A172 (cell line): ENCODE measurements at regions not wholly inside any gene's neighbourhood (a gene's known extent, or its start where the extent isn't known, plus 50 kb on each side); places are given as distances from the start of the nearest gene placed in this dataset.

Experiments used
- DNase-seq: peaks from one replicate; pipeline ENCODE4 v3.0.0-alpha.2; 2015; ENCODE audit warnings: low spot score

DNA sequence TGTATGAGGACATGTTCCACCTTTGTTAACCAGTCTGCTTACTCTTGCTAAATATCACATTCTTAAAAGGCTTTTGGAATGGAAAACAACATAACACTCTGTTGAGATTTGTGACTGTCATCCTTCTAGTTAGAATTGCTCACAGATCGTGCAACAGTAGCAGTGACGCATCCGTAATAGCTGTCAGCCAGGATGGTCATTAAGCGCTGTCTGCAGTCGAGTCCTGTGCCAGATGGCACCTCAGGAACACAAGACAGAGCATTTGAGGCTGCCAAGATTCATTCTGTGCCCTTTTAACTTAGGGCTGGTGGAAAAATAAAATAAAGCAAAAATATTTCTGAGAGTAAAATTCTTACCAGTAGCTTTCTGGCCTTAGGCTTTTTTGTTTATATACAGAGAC, 348.6 kb downstream of the ANKRD7 start:
- peak; percentile 29 for DNase-seq

GRCh38 chr7:118575393-118575948, 351.0 kb downstream of the ANKRD7 start:
- DNase-seq, result no peak

GRCh38 chr7:118580743-118581382, 356.4 kb downstream of the ANKRD7 start:
- DNase-seq, result no peak

DNA sequence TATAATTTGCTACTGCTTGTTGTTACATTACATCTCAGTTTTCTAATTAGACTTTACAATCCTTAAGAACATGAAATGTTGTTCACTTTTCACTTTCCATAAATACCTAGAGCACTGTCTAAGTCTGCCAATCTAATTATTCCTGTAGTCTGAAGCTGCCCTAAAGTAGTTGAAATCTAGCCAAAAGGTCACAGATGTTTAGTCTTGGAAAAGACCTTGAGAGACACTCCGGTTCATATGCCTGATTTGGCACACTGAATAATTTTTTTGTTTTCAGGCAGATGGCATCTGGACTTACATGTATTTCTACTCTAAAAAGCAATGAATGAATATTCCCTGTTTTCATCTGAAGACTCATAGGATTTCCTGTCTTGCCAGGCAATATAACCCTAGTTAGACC, 359.1 kb downstream of the ANKRD7 start:
- no peak for DNase-seq

- no peak for DNase-seq
Observed at GRCh38 chr7:118586248-118586647, 361.7 kb downstream of the ANKRD7 start.

GRCh38 chr7:118590107-118590506, 365.6 kb downstream of the ANKRD7 start:
- peak; percentile 45 for DNase-seq

DNA sequence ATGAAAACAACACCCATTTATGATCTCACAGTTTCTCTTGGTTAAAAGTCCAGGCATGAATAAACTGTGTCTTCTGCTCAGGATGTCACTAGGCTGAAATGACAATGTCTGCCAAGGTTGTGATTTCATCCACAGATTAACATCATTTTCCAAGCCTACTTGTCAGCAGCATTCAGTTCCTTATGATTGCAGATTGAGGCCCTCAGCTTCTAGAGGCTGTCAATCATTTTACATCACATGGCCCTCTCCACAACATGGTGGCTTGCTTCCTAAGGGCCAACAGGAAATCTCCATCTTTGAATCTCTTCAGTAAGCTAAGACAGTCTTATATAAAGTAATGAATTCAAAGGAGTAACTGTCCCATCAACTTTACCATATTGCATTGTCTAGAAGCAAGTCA, 377.6 kb downstream of the ANKRD7 start:
- DNase-seq, result no peak

DNA sequence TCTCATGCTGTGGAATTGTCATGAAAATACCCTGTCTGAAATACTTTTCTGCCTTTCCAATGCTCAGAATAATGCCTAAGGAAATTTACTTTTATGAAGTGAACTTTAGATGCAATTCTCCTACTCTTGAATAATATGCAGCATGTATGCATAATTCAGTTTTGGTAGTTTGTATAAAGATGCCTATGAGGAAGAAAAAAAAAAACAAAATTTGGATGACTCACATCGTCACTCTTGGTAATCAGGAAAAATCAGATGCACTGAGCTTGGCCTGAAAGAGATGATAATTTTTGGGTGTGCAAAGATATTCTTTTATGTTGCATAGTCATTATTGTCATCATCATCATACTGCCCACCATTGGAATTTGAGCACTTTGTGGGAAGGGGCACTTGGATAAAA, 382.1 kb downstream of the ANKRD7 start:
- DNase-seq, result no peak

- no peak for DNase-seq
Observed at GRCh38 chr7:118609207-118609606, 384.7 kb downstream of the ANKRD7 start.

GRCh38 chr7:118615681-118616080, 391.2 kb downstream of the ANKRD7 start:
- DNase-seq, result no peak

DNA sequence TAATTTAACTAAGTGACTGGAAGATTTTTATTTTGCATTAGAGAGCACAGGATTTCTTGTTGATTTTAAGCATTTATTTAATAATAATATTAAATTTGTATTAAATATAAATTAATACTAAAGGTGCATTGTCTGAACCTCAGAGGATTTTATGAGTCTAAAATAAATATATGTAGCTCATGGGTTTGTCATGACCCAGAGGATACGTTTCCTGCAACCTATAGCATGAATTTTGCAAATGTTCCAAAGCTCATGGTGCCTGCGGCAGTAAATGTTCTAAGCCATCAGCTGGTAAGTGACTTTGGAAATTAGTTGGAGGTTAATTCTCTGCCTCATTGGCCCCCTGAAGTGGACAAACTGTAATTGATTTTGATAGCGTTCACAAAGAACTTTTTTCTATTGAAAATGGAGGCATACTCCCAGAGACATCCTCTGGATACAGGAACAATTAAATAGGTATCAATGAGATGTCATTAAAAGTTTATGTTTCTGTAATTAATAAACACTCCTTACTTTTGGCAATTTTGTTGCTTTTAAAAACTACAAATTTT, 397.4 kb downstream of the ANKRD7 start:
- no peak for DNase-seq

- DNase-seq, result no peak
Observed at GRCh38 chr7:118626739-118627138, 402.2 kb downstream of the ANKRD7 start.

- DNase-seq, result no peak
Observed at GRCh38 chr7:118627467-118627866, 403.0 kb downstream of the ANKRD7 start.

GRCh38 chr7:118629898-118630438, 405.5 kb downstream of the ANKRD7 start:
- DNase-seq, result no peak

- DNase-seq, result no peak
Observed at GRCh38 chr7:118642396-118642795, 417.9 kb downstream of the ANKRD7 start.

GRCh38 chr7:118644346-118644745, 419.8 kb downstream of the ANKRD7 start:
- no peak for DNase-seq

DNA sequence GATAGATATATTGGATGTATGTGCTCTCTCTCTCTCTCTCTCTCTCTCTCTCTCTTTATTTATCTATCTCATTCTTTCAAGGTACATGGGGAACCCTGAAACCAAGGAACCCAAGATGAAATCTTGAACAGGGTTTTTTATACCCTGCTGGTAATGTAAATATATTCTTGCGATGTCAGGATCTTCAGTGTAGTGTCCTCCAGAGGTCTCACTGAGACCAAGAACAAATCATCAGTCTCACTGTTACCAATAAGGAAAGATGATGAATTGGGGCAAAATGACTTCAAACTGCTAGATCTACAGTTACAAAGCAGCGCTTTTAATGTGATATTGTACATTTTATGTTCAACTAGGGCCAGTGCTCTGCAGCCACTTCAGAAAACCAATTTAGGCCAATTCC, 423.5 kb downstream of the ANKRD7 start:
- DNase-seq, result no peak

DNA sequence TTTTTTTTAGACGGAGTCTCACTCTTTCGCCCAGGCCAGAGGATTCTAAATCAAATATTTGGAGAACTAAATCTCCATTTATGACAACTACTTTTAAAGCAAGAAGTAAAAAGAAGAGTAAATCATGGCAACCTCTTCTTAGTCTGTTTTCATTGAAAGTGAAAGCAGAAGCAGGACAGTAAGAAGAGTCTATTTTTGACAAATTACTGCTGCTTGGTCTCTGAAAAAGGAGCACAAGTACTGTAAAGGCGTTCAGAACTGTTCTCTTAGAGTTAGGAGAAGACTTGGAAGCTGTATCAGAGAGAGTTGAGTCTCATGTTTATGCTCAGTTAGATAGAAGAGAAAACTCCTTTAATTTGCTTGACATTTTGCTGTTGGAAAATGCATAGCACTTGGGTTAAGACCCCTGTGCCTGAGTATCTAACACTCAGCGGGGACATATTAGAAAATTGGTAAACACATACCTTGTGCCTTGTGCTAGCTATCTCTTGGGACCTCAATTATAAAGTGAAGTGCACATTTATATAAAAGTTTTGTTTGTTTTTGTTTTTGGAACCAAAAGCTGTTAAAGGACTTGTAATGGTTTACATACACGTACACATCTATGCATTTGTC, 433.0 kb downstream of the ANKRD7 start:
- no peak for DNase-seq

- no peak for DNase-seq
Observed at GRCh38 chr7:118662266-118662665, 437.8 kb downstream of the ANKRD7 start.

DNA sequence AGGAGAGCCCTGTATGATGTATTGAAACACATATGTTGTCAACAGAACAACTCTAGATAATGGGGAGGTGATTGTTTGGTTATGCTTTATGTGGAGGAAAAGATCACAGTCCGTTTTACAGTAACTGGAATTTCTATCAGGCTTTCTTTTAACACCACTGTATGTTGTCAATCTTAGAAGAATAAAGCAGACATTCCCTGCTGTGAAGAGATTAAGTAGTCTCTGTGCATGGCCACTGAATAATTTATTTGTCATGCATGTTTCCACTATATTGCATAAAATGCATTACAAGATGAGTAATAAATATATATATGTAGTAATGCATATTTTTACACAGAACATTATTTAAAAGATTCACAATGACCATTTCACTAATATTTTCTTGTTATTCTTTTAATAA, 440.0 kb downstream of the ANKRD7 start:
- DNase-seq, result no peak

GRCh38 chr7:118671149-118671548, 446.6 kb downstream of the ANKRD7 start:
- DNase-seq, result no peak

DNA sequence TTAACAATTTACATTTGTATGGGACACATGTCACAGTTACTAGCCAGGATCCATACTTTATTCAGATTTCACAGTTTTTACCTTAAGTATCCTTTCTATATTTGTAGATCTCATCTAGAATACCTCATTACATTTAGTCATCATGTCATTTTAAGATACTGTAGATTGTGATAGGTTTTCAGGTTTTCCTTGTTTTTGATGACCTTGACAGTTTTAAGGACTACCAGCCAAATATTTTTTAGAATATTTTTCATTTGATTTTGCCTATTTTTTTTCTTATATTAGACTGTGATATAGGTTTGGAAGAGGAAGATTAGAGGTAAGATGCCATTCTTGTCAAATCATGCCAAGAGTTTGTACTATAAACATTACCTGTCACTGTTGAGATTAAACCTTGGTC, 460.3 kb downstream of the ANKRD7 start:
- no peak for DNase-seq

- DNase-seq, result no peak
Observed at GRCh38 chr7:118689403-118689802, 464.9 kb downstream of the ANKRD7 start.
